Astrocyte of the hippocampus (primary cell): ENCODE measurements at regions not wholly inside any gene's neighbourhood (a gene's known extent, or its start where the extent isn't known, plus 50 kb on each side); places are given as distances from the start of the nearest gene placed in this dataset.
A peak's percentile ranks its signal among the peaks of the same experiment; 100 is the strongest.
"Not testable (repeated sequence)": the region's sequence is repeated elsewhere in the genome, so short reads cannot be mapped to it uniquely, and the experiment has no call there.

Experiments used
- DNase-seq: peaks from one replicate; pipeline ENCODE4 v3.0.0; 2011; ENCODE audit warnings: low read depth, low spot score

GRCh38 chrX:107296184-107296583, 89.8 kb downstream of the DNAAF6 start:
- not testable (repeated sequence) for DNase-seq

- no peak for DNase-seq
These were observed 91.9 kb downstream of the DNAAF6 start for GRCh38 chrX:107298276-107298675.

- no peak for DNase-seq
These were observed 94.8 kb downstream of the DNAAF6 start for GRCh38 chrX:107301253-107301652.

GRCh38 chrX:107304141-107304540, 97.7 kb downstream of the DNAAF6 start:
- no peak for DNase-seq

GRCh38 chrX:107323786-107324492, 117.5 kb downstream of the DNAAF6 start:
- DNase-seq, result no peak

GRCh38 chrX:107324493-107325310, 118.3 kb downstream of the DNAAF6 start:
- DNase-seq, result peak; percentile 62

GRCh38 chrX:107325467-107325866, 119.1 kb downstream of the DNAAF6 start:
- no peak for DNase-seq

- DNase-seq, result no peak
These were observed 101.4 kb upstream of the FRMPD3 start for GRCh38 chrX:107348051-107348450.

GRCh38 chrX:107348990-107349389, 100.5 kb upstream of the FRMPD3 start:
- no peak for DNase-seq

GRCh38 chrX:107355533-107355932, 93.9 kb upstream of the FRMPD3 start:
- no peak for DNase-seq

GRCh38 chrX:107360788-107361360, 88.6 kb upstream of the FRMPD3 start:
- DNase-seq, result no peak

GRCh38 chrX:107370185-107370584, 79.3 kb upstream of the FRMPD3 start:
- DNase-seq, result not testable (repeated sequence)

- no peak for DNase-seq
These were observed 75.3 kb upstream of the FRMPD3 start for GRCh38 chrX:107374132-107374531.

- no peak for DNase-seq
These were observed 74.6 kb upstream of the FRMPD3 start for GRCh38 chrX:107374831-107375230.

GRCh38 chrX:107376186-107376585, 73.3 kb upstream of the FRMPD3 start:
- DNase-seq, result not testable (repeated sequence)

- no peak for DNase-seq
These were observed 64.9 kb upstream of the FRMPD3 start for GRCh38 chrX:107384397-107385105.

GRCh38 chrX:107389726-107390125, 59.7 kb upstream of the FRMPD3 start:
- no peak for DNase-seq

GRCh38 chrX:107393656-107394055, 55.8 kb upstream of the FRMPD3 start:
- not testable (repeated sequence) for DNase-seq

- DNase-seq, result no peak
These were observed 53.2 kb upstream of the FRMPD3 start for GRCh38 chrX:107396235-107396634.

GRCh38 chrX:107396783-107397182, 52.7 kb upstream of the FRMPD3 start:
- no peak for DNase-seq

- DNase-seq, result no peak
These were observed 51.3 kb upstream of the FRMPD3 start for GRCh38 chrX:107398115-107398514.
